ENCODE measurements at regions not wholly inside any gene's neighbourhood (a gene's known extent, or its start where the extent isn't known, plus 50 kb on each side); places are given as distances from the start of the nearest gene placed in this dataset.

DNA sequence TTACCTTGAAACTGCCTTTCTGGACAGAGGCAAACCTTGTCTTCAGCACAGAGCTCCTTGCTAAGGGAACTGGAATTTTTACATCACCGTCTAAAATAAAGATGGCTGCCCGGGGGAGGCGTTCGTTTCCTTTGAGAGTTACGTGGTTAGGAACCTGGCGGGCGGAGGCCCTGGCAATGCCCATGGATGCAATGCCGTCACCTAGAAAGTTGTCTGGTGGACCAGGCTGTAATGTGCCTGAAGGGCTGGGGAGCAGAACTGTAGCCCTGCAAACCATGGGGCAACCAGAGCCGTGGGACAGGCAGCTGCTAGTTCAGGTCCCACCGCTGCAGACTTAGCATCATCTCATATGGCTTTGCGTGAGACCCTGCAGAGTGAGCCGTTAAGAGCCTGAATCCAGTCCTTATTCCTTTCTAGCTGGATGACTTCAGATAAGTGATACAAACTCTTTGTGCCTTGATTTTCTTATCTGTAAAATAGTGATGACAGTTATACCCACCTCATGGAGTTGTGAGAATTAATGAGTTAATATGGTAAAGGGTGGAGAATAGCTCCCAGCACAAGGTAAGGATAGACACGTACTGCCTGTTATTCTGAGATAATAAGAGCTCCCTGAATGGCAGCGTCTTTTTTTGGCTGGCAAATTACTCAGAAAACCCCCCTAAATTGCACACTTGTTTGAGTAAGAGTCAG, 219.7 kb downstream of the EMX2 start:
- TF ChIP-seq, protein P1, sequence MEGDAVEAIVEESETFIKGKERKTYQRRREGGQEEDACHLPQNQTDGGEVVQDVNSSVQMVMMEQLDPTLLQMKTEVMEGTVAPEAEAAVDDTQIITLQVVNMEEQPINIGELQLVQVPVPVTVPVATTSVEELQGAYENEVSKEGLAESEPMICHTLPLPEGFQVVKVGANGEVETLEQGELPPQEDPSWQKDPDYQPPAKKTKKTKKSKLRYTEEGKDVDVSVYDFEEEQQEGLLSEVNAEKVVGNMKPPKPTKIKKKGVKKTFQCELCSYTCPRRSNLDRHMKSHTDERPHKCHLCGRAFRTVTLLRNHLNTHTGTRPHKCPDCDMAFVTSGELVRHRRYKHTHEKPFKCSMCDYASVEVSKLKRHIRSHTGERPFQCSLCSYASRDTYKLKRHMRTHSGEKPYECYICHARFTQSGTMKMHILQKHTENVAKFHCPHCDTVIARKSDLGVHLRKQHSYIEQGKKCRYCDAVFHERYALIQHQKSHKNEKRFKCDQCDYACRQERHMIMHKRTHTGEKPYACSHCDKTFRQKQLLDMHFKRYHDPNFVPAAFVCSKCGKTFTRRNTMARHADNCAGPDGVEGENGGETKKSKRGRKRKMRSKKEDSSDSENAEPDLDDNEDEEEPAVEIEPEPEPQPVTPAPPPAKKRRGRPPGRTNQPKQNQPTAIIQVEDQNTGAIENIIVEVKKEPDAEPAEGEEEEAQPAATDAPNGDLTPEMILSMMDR (tag by site-specific recombination; IDR thresholded peaks at IDR 0.05), result no peak
- TF ChIP-seq ZBTB7A (tag by site-specific recombination; IDR thresholded peaks at IDR 0.05; ENCODE audit: low read depth), result no peak
- no peak for TF ChIP-seq ZBTB17 (tag by site-specific recombination; IDR thresholded peaks at IDR 0.05)
- TF ChIP-seq ZNF768 (tag by site-specific recombination; IDR thresholded peaks at IDR 0.05), result no peak
- no peak for TF ChIP-seq ZNF433 (tag by site-specific recombination; IDR thresholded peaks at IDR 0.05; ENCODE audit: low read depth)
- TF ChIP-seq GLI2 (tag by site-specific recombination; IDR thresholded peaks at IDR 0.05; ENCODE audit: borderline replicate concordance, low read depth), result no peak
- no peak for TF ChIP-seq SETDB1 (IDR thresholded peaks at IDR 0.05; ENCODE audit: insufficient read length, low read length)
